HG03064 (cell line): ENCODE measurements at regions not wholly inside any gene's neighbourhood (a gene's known extent, or its start where the extent isn't known, plus 50 kb on each side); places are given as distances from the start of the nearest gene placed in this dataset.

ENCODE experiments used
- ATAC-seq: cut with Tn5 transposase; IDR thresholded peaks from one replicate; pipeline ENCODE4 v1.9.1; 2021; ENCODE audit warnings: low read depth; ENCODE audit not compliant: unreplicated experiment

DNA sequence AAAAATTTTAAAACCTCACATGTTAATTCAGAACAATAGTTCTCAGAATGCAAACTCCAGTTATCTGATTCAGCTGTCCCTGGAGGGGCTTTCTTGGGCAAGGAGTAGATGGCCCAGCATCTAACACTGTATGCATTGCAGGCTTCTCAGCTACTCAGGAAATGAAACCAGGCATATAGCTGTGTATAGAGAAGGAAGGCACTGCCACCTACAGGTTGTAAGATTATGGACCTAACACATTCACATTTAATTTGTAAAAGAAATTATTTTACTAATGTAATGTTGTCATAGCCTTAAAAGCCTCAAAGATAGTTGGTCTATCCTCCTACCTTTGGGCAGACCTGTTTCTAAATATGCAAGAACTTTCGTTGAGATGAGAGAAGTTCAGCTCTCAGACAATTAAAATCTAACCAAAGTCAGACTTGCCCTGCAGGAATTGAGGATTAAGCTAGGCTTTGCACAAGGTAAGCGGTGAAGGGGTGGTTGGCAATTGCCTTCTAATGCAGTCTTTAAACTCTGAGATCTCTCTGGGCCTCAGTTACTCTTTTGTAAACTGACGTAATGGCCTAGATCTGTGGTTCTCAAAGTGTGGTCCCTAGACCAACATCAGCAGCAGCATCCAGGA lies 132.8 kb upstream of the SLC24A5 start:
- ATAC-seq, result peak; percentile 62

DNA sequence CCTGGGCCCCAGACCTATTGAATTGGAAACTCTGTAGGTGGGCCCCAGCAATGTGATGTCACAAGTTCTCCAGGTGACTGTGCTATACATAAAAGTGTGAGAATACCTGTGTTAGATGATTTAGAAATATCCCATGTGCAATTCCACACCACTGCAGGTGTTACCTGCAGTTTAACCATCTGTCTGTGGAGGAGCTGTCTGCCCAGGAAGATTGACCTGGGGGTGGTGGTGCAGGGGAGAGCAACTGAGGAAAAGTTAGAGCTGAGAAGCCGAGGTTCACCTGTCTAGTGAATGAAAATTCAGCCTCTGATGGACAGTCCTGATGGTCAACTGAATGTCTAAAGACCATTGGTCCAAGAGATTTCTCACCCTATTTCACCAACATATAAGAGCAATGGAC lies 132.2 kb upstream of the SLC24A5 start:
- no peak for ATAC-seq

- no peak for ATAC-seq
Observed at GRCh38 chr15:47990821-47991220, 130.0 kb upstream of the SLC24A5 start.

DNA sequence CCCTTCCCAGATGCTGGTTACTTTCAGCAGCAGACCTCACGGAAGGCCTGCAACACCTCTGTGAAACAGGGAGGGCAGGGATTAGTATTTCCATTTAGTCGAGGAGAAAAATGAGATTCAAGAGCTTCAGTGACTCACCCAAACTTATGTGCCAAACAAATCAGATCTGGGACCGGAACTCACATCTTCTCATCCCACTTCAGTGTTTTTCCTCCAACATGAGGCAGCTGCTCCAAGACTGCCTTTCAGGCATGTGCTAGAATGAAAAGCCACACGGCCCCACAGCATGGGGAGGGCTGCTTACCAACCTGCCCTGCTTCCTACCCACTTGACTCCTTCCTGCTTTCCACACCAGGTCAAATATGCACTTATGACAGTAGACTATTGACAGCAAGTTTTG lies 129.4 kb upstream of the SLC24A5 start:
- ATAC-seq, result no peak

- ATAC-seq, result no peak
Observed at GRCh38 chr15:47993051-47993450, 127.7 kb upstream of the SLC24A5 start.

DNA sequence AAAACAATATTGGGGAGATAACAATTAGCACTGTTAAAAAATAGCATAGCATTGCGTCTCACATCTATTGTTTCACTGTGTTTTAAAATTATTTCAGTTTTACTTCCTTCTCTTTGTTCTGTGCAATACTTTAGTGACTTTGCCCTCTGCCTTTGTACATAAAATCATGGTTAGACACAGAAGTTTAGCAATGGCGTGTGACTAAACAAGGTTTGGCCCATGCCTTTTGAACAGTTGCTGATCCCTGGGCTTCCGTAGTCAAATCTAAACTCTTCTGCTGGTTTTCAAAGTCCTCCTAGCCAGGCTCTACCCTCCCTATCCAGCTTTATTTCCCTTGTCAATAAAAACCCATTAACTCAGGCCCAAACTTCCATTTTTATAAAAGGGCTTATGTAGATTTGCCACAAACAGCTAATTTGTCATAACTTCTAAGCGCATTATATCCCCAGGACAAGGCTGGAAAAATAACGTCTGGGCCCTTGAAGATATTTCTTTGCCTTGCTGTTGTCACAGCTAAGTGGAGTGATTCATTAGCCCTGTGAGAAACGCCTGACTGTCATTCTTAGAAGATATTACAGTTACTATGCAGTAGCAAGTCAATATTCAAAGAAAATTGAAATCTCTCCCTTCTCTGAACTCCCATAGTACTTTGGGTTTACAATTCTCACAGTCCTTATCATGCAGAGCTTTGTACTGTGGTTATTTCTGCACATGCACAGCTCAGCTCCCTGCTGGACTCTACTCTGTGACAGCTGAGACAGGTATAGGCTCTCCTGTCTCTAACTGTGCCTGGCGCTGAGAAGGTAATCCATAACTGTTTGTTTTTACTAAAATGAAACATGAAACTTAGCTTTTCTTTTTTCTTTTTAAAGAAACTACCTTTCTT lies 123.4 kb upstream of the SLC24A5 start:
- ATAC-seq, result no peak

DNA sequence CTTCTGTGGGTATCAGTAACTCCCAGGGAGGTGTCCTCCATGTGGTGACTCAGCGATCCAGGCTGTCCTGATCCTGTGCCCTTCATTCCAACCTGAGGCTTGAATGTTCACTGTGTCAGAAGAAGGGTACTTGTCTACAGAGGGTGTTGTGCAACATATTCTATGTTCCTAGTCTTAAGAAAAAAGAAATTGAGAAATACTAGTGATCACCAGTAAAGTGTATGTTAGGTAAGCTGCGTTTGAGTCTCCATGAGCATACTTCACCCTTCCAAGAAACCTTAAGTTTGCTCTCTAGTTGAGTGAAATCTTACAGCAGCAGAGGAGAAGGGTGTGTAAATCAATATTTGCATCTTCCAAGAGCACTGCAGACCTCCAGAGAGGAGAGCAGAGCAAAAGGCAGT lies 122.2 kb upstream of the SLC24A5 start:
- ATAC-seq, result no peak

GRCh38 chr15:48001393-48002039 lies 119.3 kb upstream of the SLC24A5 start:
- peak; percentile 92 for ATAC-seq

- no peak for ATAC-seq
Observed at GRCh38 chr15:48002767-48003166, 118.0 kb upstream of the SLC24A5 start.

DNA sequence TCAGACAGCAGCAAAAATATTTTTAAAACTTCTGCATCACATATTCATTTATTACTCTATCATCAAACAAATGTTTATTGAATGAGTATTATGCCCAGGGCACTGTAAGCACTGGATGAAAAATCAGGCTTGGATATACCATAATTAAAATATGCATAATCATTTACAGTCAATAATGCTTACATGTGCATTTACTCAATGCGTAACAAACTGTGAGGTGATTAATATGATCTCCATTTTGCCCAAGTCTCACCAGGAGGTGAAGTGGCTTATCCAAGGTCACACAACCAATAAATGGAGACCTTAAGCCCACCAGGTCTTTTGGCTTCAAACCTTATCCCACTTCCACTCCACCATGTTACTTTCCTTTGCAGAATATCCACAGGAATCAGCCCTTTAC lies 117.3 kb upstream of the SLC24A5 start:
- ATAC-seq, result no peak

GRCh38 chr15:48005077-48005476 lies 115.7 kb upstream of the SLC24A5 start:
- no peak for ATAC-seq

GRCh38 chr15:48006031-48006511 lies 114.7 kb upstream of the SLC24A5 start:
- no peak for ATAC-seq

GRCh38 chr15:48010316-48010715 lies 110.5 kb upstream of the SLC24A5 start:
- no peak for ATAC-seq

DNA sequence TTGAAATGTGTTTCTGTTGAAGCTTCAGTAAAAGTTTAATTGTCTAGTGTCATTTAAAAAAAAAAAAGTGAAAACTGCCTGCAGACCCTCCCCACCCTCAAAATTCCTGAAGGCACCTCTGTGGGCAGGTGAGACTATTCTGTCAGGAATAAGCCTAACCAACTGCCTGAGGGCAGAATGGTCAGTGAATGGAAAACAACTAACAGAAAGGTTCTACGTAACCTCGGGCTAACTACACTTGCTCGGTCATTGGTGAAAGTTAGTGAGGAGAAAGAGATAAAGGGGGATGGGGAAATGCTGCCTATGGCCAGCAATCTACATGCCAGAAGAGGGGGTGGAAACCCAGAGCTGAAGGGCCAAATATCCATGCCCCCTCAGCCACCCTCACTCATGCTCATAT lies 108.6 kb upstream of the SLC24A5 start:
- ATAC-seq, result no peak

- no peak for ATAC-seq
Observed at GRCh38 chr15:48016865-48017264, 103.9 kb upstream of the SLC24A5 start.

GRCh38 chr15:48017747-48018146 lies 103.0 kb upstream of the SLC24A5 start:
- ATAC-seq, result no peak

DNA sequence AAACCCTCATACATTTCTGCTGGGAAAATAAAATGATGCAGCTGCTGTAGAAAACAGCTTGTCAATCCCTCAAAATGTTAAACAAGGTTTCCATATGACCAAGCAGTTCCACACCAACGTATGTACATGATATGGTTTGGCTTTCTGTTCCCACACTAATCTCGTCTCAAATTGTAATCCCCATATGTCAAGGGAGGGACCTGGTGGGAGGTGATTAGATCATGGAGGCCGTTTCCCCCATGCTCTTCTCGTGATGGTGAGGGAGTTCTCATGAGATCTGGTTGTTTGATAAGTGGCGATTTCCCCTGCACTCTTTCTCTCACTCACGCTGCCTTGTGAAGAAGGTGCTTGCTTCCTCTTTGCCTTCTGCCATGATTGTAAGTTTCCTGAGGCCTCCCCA lies 100.6 kb upstream of the SLC24A5 start:
- ATAC-seq, result no peak

DNA sequence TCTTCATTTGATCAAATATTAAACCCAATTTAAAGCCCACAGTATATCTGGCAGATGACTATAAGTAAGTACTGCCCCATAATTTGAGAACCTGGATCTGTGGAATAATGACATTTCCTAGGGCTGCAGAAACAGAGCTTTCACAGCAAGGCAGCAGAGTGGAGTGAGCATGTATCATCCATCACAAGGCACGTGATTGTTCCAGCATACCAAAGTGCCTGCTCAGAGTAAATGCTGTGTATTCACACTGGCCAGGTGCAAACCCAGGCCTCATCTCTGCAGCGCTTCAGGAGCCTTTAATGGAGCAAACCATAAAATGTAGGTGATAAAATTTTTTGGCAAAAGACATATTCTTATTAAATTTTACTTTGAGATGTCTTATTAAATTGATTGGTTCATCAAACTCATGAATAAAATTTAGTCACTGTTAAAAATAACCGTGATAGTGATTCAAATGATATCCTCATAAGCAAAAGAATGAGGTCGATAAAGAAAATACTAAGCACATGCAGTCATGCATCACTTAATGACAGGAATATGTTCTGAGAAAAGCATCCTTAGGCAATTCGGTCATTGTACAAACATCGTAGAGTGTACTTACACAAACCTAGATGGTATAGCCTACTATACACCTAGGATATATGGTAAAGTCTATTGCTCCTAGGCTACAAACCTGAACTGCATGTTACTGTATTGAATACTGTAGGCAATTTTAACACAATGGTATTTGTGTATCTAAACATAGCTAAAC lies 99.3 kb upstream of the SLC24A5 start:
- ATAC-seq, result no peak

DNA sequence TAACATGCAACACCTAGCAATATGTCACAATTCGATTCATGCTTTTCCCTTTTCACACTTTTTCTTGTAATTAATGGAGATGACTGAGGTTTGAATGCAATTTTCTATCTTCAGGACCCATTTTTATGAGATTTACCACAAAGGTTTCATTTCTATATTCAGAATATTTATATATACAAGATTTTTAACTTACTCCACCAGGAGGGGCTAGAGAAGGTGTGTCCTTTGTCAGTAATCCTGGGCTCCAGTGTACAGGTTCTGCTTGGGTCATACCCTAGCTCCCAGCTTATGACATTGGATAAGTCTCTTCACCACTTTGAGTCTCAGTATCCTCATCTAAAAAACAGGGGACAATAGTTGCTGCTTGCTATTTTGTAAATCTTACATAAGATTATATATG lies 95.7 kb upstream of the SLC24A5 start:
- no peak for ATAC-seq

GRCh38 chr15:48028712-48029111 lies 92.1 kb upstream of the SLC24A5 start:
- ATAC-seq, result no peak

- ATAC-seq, result no peak
Observed at GRCh38 chr15:48029642-48030041, 91.1 kb upstream of the SLC24A5 start.
